HepG2 (cell line): ENCODE measurements at regions not wholly inside any gene's neighbourhood (a gene's known extent, or its start where the extent isn't known, plus 50 kb on each side); places are given as distances from the start of the nearest gene placed in this dataset.

Source experiments
- ATAC-seq: fragments of 200-7000 bp; cut with Tn5 transposase; 3 replicates; pipeline ENCODE4 v1.9.1; 2020; ENCODE audit warnings: mild to moderate bottlenecking, moderate library complexity
- BruUV-seq: library from RNA; stranded (reverse); fragments of 400-500 nt; replicated peaks from 2 replicates; lab custom pipeline; 2021; lab: Mats Ljungman, UMichigan
- CTCF ChIA-PET: fragments of 300-600 bp; formaldehyde crosslinking; extraction: SDS; loops from one replicate; lab custom pipeline; 2021; ENCODE audit warnings: low total read pairs, inconsistent platforms, low intra/inter-chr PET ratio; lab: Yijun Ruan, JAX
- POLR2A ChIA-PET: fragments of 350-600 bp; sonication (Branson Sonifier 250); formaldehyde crosslinking; loops from one replicate; lab custom pipeline; 2020; ENCODE audit warnings: antibody characterized with exemption, inconsistent platforms; lab: Yijun Ruan, JAX
- DNase-seq: peaks from one replicate; pipeline ENCODE4 v3.0.0-alpha.2; 2015; ENCODE audit warnings: low spot score
- FAIRE-seq: peaks from 3 replicates; lab custom pipeline; 2011; peaks lifted over from hg19 to GRCh38; lab: Jason Lieb, UNC
- H2AFZ ChIP-seq: one replicate; pipeline ENCODE4 v1.6.1; 2011; ENCODE audit warnings: low read length, inconsistent platforms
- H3K27ac ChIP-seq: fragments of 300-600 bp; 3 replicates; pipeline ENCODE4 v1.8.0; 2011; ENCODE audit warnings: mixed run types, mild to moderate bottlenecking, mixed read lengths, low read length, inconsistent platforms; ENCODE audit not compliant: insufficient read depth; ENCODE audit errors: extremely low read length
- H3K27me3 ChIP-seq, 2 experiments: fragments of 200-600 bp in 1 of 2; 2 replicates in 1 of 2; 3 replicates in 1 of 2; pipeline versions ENCODE4 v1.6.0 to v1.8.0; 2011; ENCODE audit warnings: low read length in 2 of 2, mild to moderate bottlenecking in 2 of 2, moderate library complexity in 2 of 2, inconsistent platforms in 1 of 2; ENCODE audit not compliant: insufficient read depth in 2 of 2, control insufficient read depth in 1 of 2
- H3K36me3 ChIP-seq, 2 experiments: fragments of 200-600 bp in 1 of 2; replicated peaks in 1 of 2; 2 replicates in 1 of 2; 3 replicates in 1 of 2; pipeline versions ENCODE4 v1.5.1 to v1.8.0; 2011; ENCODE audit warnings: low read length in 2 of 2, inconsistent platforms in 1 of 2; ENCODE audit not compliant: insufficient read depth in 2 of 2, control insufficient read depth in 1 of 2
- H3K4me1 ChIP-seq: 2 replicates; pipeline ENCODE4 v1.5.1; 2012; ENCODE audit warnings: low read length, inconsistent platforms; ENCODE audit not compliant: insufficient read depth
- H3K4me2 ChIP-seq: 2 replicates; pipeline ENCODE4 v1.6.0; 2011; ENCODE audit warnings: low read depth, low read length, inconsistent platforms
- H3K4me3 ChIP-seq, 3 experiments: fragments of 200-600 bp in 1 of 3; sonication (generic), shearing (Covaris generic) in 1 of 3; replicated peaks in 1 of 3; 2 replicates each; pipeline ENCODE4 v1.5.1; 2011 to 2016; ENCODE audit warnings: low read length in 3 of 3, inconsistent platforms in 2 of 3, low read depth in 2 of 3, mild to moderate bottlenecking in 2 of 3, control low read depth in 1 of 3, mixed read lengths in 1 of 3; ENCODE audit not compliant: insufficient read depth in 1 of 3
- H3K79me2 ChIP-seq: one replicate; pipeline ENCODE4 v1.6.1; 2011; ENCODE audit warnings: low read length, inconsistent platforms; ENCODE audit not compliant: insufficient read depth
- H3K9ac ChIP-seq: 2 replicates; pipeline ENCODE4 v1.6.0; 2011; ENCODE audit warnings: mild to moderate bottlenecking, low read depth, low read length, inconsistent platforms; ENCODE audit not compliant: insufficient read depth
- H3K9me3 ChIP-seq: 2 replicates; pipeline ENCODE4 v1.5.1; 2012; ENCODE audit warnings: mild to moderate bottlenecking, low read length
- H4K20me1 ChIP-seq: 2 replicates; pipeline ENCODE4 v1.6.0; 2011; ENCODE audit warnings: inconsistent platforms, mild to moderate bottlenecking, low read length, moderate library complexity; ENCODE audit not compliant: insufficient read depth
- CERS6 ChIP-seq: sonication (generic); formaldehyde crosslinking; IDR thresholded peaks from 2 replicates; pipeline ENCODE4 v1.5.0; 2020; ENCODE audit warnings: missing genetic modification reagents
- ESRRA ChIP-seq: sonication (generic); formaldehyde crosslinking; IDR thresholded peaks from 2 replicates; pipeline ENCODE4 v1.5.1; 2020; ENCODE audit warnings: mild to moderate bottlenecking, low read depth, missing genetic modification reagents
- FOXK1 ChIP-seq: sonication (generic); formaldehyde crosslinking; IDR thresholded peaks from 2 replicates; pipeline ENCODE4 v1.4.0; 2020; ENCODE audit warnings: low read depth, missing genetic modification reagents, borderline replicate concordance
- JUNB ChIP-seq: sonication (generic); formaldehyde crosslinking; IDR thresholded peaks from 2 replicates; pipeline ENCODE4 v1.8.0; 2022; ENCODE audit warnings: missing genetic modification reagents, mild to moderate bottlenecking, borderline replicate concordance
- RFXAP ChIP-seq: sonication (generic); formaldehyde crosslinking; IDR thresholded peaks from 2 replicates; pipeline ENCODE4 v1.4.0; 2020; ENCODE audit warnings: missing genetic modification reagents, borderline replicate concordance
- SIN3A ChIP-seq: IDR thresholded peaks from 2 replicates; pipeline ENCODE4 v1.6.1; 2011; ENCODE audit warnings: low read depth, mild to moderate bottlenecking, control low read depth, low read length, borderline replicate concordance
- XRCC5 ChIP-seq: fragments of 200-400 bp; formaldehyde crosslinking; optimal IDR thresholded peaks from 2 replicates; pipeline ENCODE3; 2017; ENCODE audit warnings: mild to moderate bottlenecking, low read length
- ZNF224 ChIP-seq: sonication (generic); formaldehyde crosslinking; IDR thresholded peaks from 2 replicates; pipeline ENCODE4 v1.5.0; 2020; ENCODE audit warnings: mild to moderate bottlenecking, missing genetic modification reagents
- ZNF230 ChIP-seq: sonication (generic); formaldehyde crosslinking; IDR thresholded peaks from 2 replicates; pipeline ENCODE4 v1.4.0; 2020; ENCODE audit warnings: mild to moderate bottlenecking, missing genetic modification reagents
- ZNF446 ChIP-seq: sonication (generic); formaldehyde crosslinking; IDR thresholded peaks from 2 replicates; pipeline ENCODE4 v1.5.0; 2020; ENCODE audit warnings: mild to moderate bottlenecking, missing genetic modification reagents
- ZNF468 ChIP-seq: sonication (generic); formaldehyde crosslinking; IDR thresholded peaks from 2 replicates; pipeline ENCODE4 v1.8.0; 2022; ENCODE audit warnings: mild to moderate bottlenecking, moderate library complexity, missing genetic modification reagents
- ZNF670 ChIP-seq: sonication (generic); formaldehyde crosslinking; IDR thresholded peaks from 2 replicates; pipeline ENCODE4 v1.8.0; 2022; ENCODE audit warnings: mild to moderate bottlenecking, missing genetic modification reagents, borderline replicate concordance
- ZNF703 ChIP-seq: sonication (generic); formaldehyde crosslinking; IDR thresholded peaks from 2 replicates; pipeline ENCODE4 v1.5.1; 2020; ENCODE audit warnings: missing genetic modification reagents, mild to moderate bottlenecking, moderate library complexity, borderline replicate concordance
- WGBS: methylation state at CpG from one replicate; pipeline ENCODE4 v1.1.6; 2017; ENCODE audit warnings: low lambda C conversion rate; 5-methylcytosine and 5-hydroxymethylcytosine counted together
- in situ Hi-C: cut with HindIII; loops from 2 replicates; pipeline ENCODE4 v1.10.0; 2017; ENCODE audit warnings: low pct_unique_long_range_greater_than_20kb; ENCODE audit not compliant: extremely low pct_ligation_motif_present
- intact Hi-C: fragments of 100-400 bp; cut with micrococcal nuclease; formaldehyde crosslinking; loops from one replicate; pipeline ENCODE4 v1.10.0; 2022; ENCODE audit not compliant: unreplicated experiment

DNA sequence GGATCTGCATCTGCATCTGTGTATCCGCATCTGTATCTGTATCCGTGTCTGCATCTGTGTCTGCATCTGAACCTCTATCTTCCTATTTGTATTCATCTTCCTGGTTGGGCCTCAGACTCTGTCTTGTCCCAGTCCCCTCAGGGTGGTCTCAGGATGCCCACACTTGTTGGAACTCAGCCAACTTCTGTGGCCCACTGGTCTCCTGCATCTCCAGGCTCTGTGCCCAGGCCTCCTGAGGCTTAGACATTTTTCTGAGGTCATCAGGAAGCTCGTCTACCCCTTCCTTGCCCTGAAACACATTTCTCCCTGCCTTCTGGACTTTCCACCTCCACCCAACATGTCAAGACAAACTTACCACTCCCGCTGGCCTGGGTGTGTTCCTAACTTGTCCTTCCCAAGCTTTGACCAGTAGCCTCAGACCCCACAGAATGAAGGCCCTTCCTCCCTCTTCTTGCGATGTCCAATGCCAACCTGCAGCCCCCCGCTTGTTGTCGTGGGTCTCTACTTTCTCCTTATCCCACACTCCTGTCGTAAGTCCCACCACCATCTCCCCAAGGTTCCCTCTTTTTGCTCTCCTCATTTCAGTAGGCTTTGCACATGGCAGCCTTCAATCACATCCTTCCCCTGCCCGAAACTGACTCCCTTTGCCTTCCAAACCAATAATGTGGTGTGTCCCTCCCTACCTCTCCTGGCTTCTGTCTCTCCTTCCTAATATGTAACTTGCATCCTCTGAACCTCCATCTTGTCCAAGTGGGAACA lies 176.5 kb downstream of the DLL1 start:
- no peak for TF ChIP-seq FOXK1 (CRISPR knock-in tag)
- no peak for TF ChIP-seq ZNF230
- TF ChIP-seq RFXAP (CRISPR knock-in tag), result no peak
- TF ChIP-seq XRCC5, result no peak
- TF ChIP-seq ZNF446 (CRISPR knock-in tag), result no peak
- no peak for TF ChIP-seq ZNF468 (CRISPR knock-in tag)
- no peak for TF ChIP-seq JUNB (CRISPR knock-in tag)
- no peak for TF ChIP-seq SIN3A
- TF ChIP-seq ZNF670 (CRISPR knock-in tag), result no peak
- TF ChIP-seq ZNF224 (CRISPR knock-in tag), result no peak
- no peak for TF ChIP-seq CERS6
- TF ChIP-seq ESRRA (CRISPR knock-in tag), result no peak
- no peak for TF ChIP-seq ZNF703 (CRISPR knock-in tag)
- intact Hi-C loops (no loop called here), in situ Hi-C loops (no loop called here)
- Histone ChIP-seq H3K36me3 (no peaks in the 10 kb centered on the region), H3K4me3 (no peak overlapping the region), H3K9me3 (no peaks in the 10 kb centered on the region), H3K27ac (no peak overlapping the region), H4K20me1 (no peaks in the 10 kb centered on the region; the same call in 1 of the 2 replicates), H3K79me2 (no peaks in the 10 kb centered on the region), H3K4me2 (no peak overlapping the region), H3K27me3 (peaks cover 9 to 60% of the 10 kb centered on the region in 2 experiments), H3K4me1 (no peaks in the 10 kb centered on the region), H2AFZ (no peak overlapping the region), H3K9ac (no peak overlapping the region)
- FAIRE-seq, result no peak
- 7% methylated on average over 9 of the region's 9 CpGs for WGBS
- no peak for ATAC-seq
- DNase-seq, result no peak
- ChIA-PET CTCF (no interaction called here), POLR2A (no interaction called here)
- BruUV-seq, result no TSS peak
